Peyer's patch (tissue), 4 donors: ENCODE measurements at regions not wholly inside any gene's neighbourhood (a gene's known extent, or its start where the extent isn't known, plus 50 kb on each side); places are given as distances from the start of the nearest gene placed in this dataset.

Experiments
- CTCF ChIP-seq, 6 experiments: fragments of 450-650 bp in 4 of 6; fragments of 200-600 bp in 2 of 6; sonication (generic) in 1 of 6; IDR thresholded peaks; one replicate each; pipeline ENCODE4 v1.5.1; 2017 to 2019; ENCODE audit warnings: antibody characterized with exemption in 6 of 6, mild to moderate bottlenecking in 3 of 6, moderate library complexity in 1 of 6
- POLR2A ChIP-seq, 2 donors: fragments of 450-650 bp; IDR thresholded peaks; one replicate each; pipeline ENCODE4 v1.5.1; 2017; ENCODE audit warnings: antibody characterized with exemption in 2 of 2, mild to moderate bottlenecking in 2 of 2, moderate library complexity in 2 of 2

DNA sequence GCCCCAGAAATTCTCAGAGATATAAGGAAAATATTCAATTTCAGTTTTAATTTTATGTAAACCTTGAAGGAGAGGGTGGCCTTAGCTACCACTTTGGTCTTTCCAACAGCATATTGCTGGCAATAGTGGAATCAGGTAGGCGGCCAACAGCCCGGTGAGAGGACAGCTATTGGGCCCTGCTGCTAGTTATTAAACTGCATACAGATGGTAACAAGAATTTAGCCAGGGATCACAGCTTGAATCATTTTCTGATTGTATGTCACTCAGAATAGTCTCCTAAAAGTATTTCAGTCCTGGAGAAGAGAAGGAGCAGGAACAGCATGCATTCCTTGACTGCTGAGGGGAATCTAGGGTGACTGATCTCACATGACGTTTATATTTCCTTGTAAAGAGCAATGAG lies 261.4 kb upstream of the SMIM30 start:
- no peak for TF ChIP-seq CTCF (IDR thresholded peaks at IDR 0.05)
- TF ChIP-seq POLR2A (IDR thresholded peaks at IDR 0.05) = no peak
